A673 (cell line): ENCODE measurements at regions not wholly inside any gene's neighbourhood (a gene's known extent, or its start where the extent isn't known, plus 50 kb on each side); places are given as distances from the start of the nearest gene placed in this dataset.

Experiments
- BruUV-seq: library from RNA; stranded (reverse); fragments of 400-500 nt; replicated peaks from 2 replicates; lab custom pipeline; 2021; lab: Mats Ljungman, UMichigan
- CTCF ChIA-PET: fragments of 300-600 bp; sonication (Branson Sonifier 250); formaldehyde crosslinking; loops from one replicate; lab custom pipeline; 2022; ENCODE audit warnings: antibody characterized with exemption; lab: Charles Lee
- POLR2A ChIA-PET: fragments of 300-600 bp; sonication (Branson Sonifier 250); formaldehyde crosslinking; loops from one replicate; lab custom pipeline; 2022; ENCODE audit warnings: antibody characterized with exemption; ENCODE audit not compliant: low non-redundant PET; lab: Charles Lee
- DNase-seq: peaks from one replicate; pipeline ENCODE4 v3.0.0-alpha.2; 2015; ENCODE audit warnings: low spot score
- H3K27ac ChIP-seq: fragments of 200-600 bp; sonication (generic); 2 replicates; pipeline ENCODE4 v1.5.1; 2016; ENCODE audit warnings: mixed run types, low read depth, mild to moderate bottlenecking, mixed read lengths, antibody characterized with exemption, low read length; ENCODE audit not compliant: poor library complexity, severe bottlenecking
- H3K27me3 ChIP-seq: fragments of 200-600 bp; sonication (generic); replicated peaks from 2 replicates; pipeline ENCODE4 v1.6.1; 2017; ENCODE audit warnings: mixed run types, low read depth, mild to moderate bottlenecking, mixed read lengths, antibody characterized with exemption, low read length; ENCODE audit not compliant: insufficient read depth, poor library complexity
- H3K36me3 ChIP-seq: fragments of 200-600 bp; sonication (generic); 2 replicates; pipeline ENCODE4 v1.6.1; 2016; ENCODE audit warnings: mixed run types, mild to moderate bottlenecking, mixed read lengths, antibody characterized with exemption, low read length; ENCODE audit not compliant: insufficient read depth, poor library complexity, severe bottlenecking
- H3K4me1 ChIP-seq: fragments of 200-600 bp; sonication (generic); 2 replicates; pipeline ENCODE4 v1.6.1; 2017; ENCODE audit warnings: mixed run types, mild to moderate bottlenecking, mixed read lengths, antibody characterized with exemption, low read length; ENCODE audit not compliant: insufficient read depth, poor library complexity, severe bottlenecking
- H3K4me3 ChIP-seq: fragments of 200-600 bp; sonication (generic); 2 replicates; pipeline ENCODE4 v1.5.1; 2016; ENCODE audit warnings: low read depth, mixed run types, mild to moderate bottlenecking, mixed read lengths, low read length; ENCODE audit not compliant: poor library complexity, severe bottlenecking
- H3K9me3 ChIP-seq: fragments of 200-600 bp; sonication (generic); 2 replicates; pipeline ENCODE4 v1.6.1; 2016; ENCODE audit warnings: mixed run types, low read depth, mild to moderate bottlenecking, mixed read lengths, antibody characterized with exemption, low read length; ENCODE audit not compliant: poor library complexity, severe bottlenecking
- CTCF ChIP-seq: fragments of 300-800, 200-600 bp; sonication (generic); conservative IDR thresholded peaks from 2 replicates; pipeline ENCODE4 v1.5.1; 2017; ENCODE audit warnings: low read depth, mild to moderate bottlenecking, antibody characterized with exemption, low read length, moderate library complexity, mixed read lengths
- EZH2 ChIP-seq: fragments of 200-600 bp; sonication (generic); IDR thresholded peaks from 2 replicates; pipeline ENCODE4 v1.6.1; 2017; ENCODE audit warnings: borderline replicate concordance, low read depth, mild to moderate bottlenecking, mixed read lengths, antibody characterized with exemption, low read length; ENCODE audit not compliant: poor library complexity, severe bottlenecking
- intact Hi-C: fragments of 100-400 bp; cut with micrococcal nuclease; formaldehyde crosslinking; loops from one replicate; pipeline ENCODE4 v1.10.0; 2022; ENCODE audit not compliant: unreplicated experiment

- intact Hi-C loops: no loop called here
- ChIA-PET CTCF (no interaction called here), POLR2A (no interaction called here)
- no peak overlapping the region for H3K4me3 ChIP-seq
- H3K9me3 ChIP-seq: peaks cover 32% of the 10 kb centered on the region
- TF ChIP-seq EZH2 (no peak), CTCF (no peak)
- no peaks in the 10 kb centered on the region for H3K27me3 ChIP-seq
- DNase-seq: no peak
- H3K4me1 ChIP-seq: no peaks in the 10 kb centered on the region
- H3K36me3 ChIP-seq: no peaks in the 10 kb centered on the region
- no TSS peak for BruUV-seq
- H3K27ac ChIP-seq: no peak overlapping the region
These were observed 54.8 kb upstream of the PTPRM start for GRCh38 chr18:7512348-7512747.

GRCh38 chr18:7512990-7513389 lies 54.1 kb upstream of the PTPRM start:
- ChIA-PET POLR2A (no interaction called here), CTCF (no interaction called here)
- Histone ChIP-seq H3K4me1 (no peaks in the 10 kb centered on the region), H3K27me3 (no peaks in the 10 kb centered on the region), H3K4me3 (no peak overlapping the region), H3K9me3 (peaks cover 31% of the 10 kb centered on the region), H3K36me3 (no peaks in the 10 kb centered on the region), H3K27ac (no peak overlapping the region)
- intact Hi-C loops: no loop called here
- BruUV-seq: no TSS peak
- no peak for DNase-seq
- TF ChIP-seq EZH2 (no peak), CTCF (no peak)

- Histone ChIP-seq H3K9me3 (peaks cover 21% of the 10 kb centered on the region), H3K4me3 (no peak overlapping the region), H3K27ac (no peak overlapping the region), H3K36me3 (no peaks in the 10 kb centered on the region), H3K27me3 (no peaks in the 10 kb centered on the region), H3K4me1 (no peaks in the 10 kb centered on the region)
- BruUV-seq: no TSS peak
- no peak for TF ChIP-seq EZH2
- no peak for TF ChIP-seq CTCF
- CTCF ChIA-PET: no interaction called here
- no peak for DNase-seq
- intact Hi-C loops: no loop called here
- POLR2A ChIA-PET: no interaction called here
These were observed 52.2 kb upstream of the PTPRM start for GRCh38 chr18:7514796-7515440.
